Right atrium auricular region (tissue), 2 donors: ENCODE measurements at regions not wholly inside any gene's neighbourhood (a gene's known extent, or its start where the extent isn't known, plus 50 kb on each side); places are given as distances from the start of the nearest gene placed in this dataset.
A peak's percentile ranks its signal among the peaks of the same experiment; 100 is the strongest.

Experiments
- DNase-seq: peaks from one replicate; pipeline ENCODE4 v3.0.0-alpha.2; 2019; ENCODE audit warnings: low spot score
- H3K27ac ChIP-seq, 2 donors: fragments of 200-600 bp; sonication (generic); 1 replicate in 1 of 2; 2 replicates in 1 of 2; pipeline ENCODE4 v1.5.1; 2016 to 2019
- H3K27me3 ChIP-seq, 2 donors: fragments of 200-600 bp; sonication (generic); one replicate each; pipeline versions ENCODE4 v1.5.1 to v1.6.0; 2017 to 2019
- H3K36me3 ChIP-seq: fragments of 200-600 bp; sonication (generic); one replicate; pipeline ENCODE4 v1.5.1; 2016
- H3K4me1 ChIP-seq, 2 donors: fragments of 200-600 bp; sonication (generic); one replicate each; pipeline versions ENCODE4 v1.5.1 to v1.6.0; 2017 to 2019
- H3K4me3 ChIP-seq, 2 donors: fragments of 200-600 bp; sonication (generic); 1 replicate in 1 of 2; 2 replicates in 1 of 2; pipeline ENCODE4 v1.5.1; 2017 to 2019; ENCODE audit warnings: mild to moderate bottlenecking in 1 of 2, moderate library complexity in 1 of 2
- H3K9me3 ChIP-seq, 2 donors: fragments of 200-600 bp; sonication (generic); one replicate each; pipeline ENCODE4 v1.5.1; 2019
- TF ChIP-seq, protein P1 (sequence below), 2 donors: fragments of 200-600 bp; sonication (generic); IDR thresholded peaks; one replicate each; pipeline ENCODE4 v1.5.1; 2019; ENCODE audit warnings: antibody characterized with exemption in 2 of 2

DNA sequence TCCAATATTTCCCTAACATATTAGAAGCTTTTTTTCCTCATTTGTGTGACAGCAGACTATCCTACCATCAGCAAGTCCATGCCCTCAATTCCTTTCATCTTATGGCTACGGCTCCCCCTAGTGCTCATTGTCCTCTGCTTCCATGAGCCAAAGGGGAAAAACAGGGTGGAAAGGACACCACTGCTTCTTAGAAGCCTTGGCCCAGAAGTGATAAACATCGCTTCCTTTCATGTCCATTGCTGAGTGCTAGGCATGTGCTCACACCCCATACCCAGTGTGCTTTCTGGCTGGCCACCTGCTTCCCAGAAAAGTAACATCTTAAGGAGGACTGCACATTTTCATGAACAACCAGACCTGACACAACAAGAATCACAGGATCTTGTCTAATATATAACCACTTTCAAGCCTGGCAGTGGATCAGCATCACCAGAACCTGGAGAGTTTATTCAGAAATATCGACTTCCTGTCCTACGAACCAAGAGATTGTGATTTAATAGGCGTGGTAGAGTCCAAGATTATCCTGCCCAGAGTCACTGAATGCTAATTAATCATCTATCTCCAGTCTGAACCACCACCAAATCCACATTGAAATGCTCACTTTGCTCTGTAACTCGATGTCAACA is 650.5 kb upstream of the SORCS1 start:
- H3K4me3 ChIP-seq, result no peak overlapping the region
- TF ChIP-seq, protein P1, sequence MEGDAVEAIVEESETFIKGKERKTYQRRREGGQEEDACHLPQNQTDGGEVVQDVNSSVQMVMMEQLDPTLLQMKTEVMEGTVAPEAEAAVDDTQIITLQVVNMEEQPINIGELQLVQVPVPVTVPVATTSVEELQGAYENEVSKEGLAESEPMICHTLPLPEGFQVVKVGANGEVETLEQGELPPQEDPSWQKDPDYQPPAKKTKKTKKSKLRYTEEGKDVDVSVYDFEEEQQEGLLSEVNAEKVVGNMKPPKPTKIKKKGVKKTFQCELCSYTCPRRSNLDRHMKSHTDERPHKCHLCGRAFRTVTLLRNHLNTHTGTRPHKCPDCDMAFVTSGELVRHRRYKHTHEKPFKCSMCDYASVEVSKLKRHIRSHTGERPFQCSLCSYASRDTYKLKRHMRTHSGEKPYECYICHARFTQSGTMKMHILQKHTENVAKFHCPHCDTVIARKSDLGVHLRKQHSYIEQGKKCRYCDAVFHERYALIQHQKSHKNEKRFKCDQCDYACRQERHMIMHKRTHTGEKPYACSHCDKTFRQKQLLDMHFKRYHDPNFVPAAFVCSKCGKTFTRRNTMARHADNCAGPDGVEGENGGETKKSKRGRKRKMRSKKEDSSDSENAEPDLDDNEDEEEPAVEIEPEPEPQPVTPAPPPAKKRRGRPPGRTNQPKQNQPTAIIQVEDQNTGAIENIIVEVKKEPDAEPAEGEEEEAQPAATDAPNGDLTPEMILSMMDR (IDR thresholded peaks at IDR 0.05), result peak; percentile 42 to 75
- DNase-seq, result no peak
- H3K27me3 ChIP-seq, result no peaks in the 10 kb centered on the region
- H3K36me3 ChIP-seq, result no peaks in the 10 kb centered on the region
- H3K9me3 ChIP-seq, result no peaks in the 10 kb centered on the region
- H3K4me1 ChIP-seq, result no peaks in the 10 kb centered on the region
- no peak overlapping the region for H3K27ac ChIP-seq

DNA sequence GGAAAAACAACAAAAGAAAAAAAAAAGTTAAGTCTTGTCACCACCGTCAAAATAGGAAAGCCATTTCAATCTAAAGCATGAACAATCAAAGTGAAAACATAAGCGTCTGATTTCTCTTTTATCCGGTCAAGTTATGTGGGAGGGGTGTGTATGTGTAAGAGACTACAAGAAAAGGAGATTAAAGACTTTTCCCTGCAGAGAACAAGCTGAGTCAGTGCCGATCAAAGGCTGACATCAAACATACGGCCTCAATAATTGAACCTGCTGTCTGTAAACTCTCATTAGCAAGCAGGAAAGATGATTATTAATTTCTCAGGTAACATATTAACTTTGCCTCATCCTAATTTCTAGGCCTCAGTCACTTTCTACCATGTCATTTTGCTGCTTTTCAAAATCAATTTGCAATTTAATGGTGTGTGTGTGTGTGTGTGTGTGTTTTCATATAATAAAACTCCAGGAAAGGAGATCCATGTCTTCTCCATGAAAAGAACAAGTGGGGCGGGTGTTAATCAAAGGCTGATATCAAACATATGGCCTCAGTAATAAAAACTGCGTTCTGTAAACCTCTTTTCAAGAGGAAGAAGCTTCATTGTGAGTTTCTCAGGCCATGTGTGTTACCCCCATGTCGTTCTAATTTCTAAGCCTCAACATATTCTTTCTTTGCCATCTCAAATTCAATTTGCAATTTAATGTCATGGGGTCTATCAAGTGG is 649.1 kb upstream of the SORCS1 start:
- DNase-seq, result no peak
- H3K9me3 ChIP-seq, result no peaks in the 10 kb centered on the region
- H3K4me1 ChIP-seq, result no peaks in the 10 kb centered on the region
- TF ChIP-seq, protein P1 (IDR thresholded peaks at IDR 0.05), result no peak
- no peak overlapping the region for H3K4me3 ChIP-seq
- H3K27me3 ChIP-seq, result no peaks in the 10 kb centered on the region
- H3K27ac ChIP-seq, result no peak overlapping the region
- H3K36me3 ChIP-seq, result no peaks in the 10 kb centered on the region

DNA sequence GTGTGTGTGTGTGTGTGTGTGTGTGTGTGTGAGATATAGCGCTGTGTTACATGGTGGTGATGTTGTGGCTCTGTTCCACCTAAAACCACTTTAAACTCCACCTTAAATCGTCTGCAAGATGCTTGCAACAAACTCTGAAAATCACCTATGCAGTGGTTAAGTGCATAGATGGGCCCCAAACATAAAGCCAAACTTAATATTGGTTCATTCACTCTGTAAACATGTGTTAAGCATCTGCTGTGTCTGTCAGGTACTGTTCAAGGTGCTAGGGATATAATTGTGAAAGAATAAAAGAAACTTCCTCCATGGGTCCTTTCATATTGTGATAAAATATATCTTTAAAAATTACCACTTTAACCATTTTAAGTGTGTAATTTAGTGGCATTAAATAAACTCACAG is 645.4 kb upstream of the SORCS1 start:
- H3K27me3 ChIP-seq, result no peaks in the 10 kb centered on the region
- no peaks in the 10 kb centered on the region for H3K9me3 ChIP-seq
- no peak overlapping the region for H3K4me3 ChIP-seq
- no peak overlapping the region for H3K27ac ChIP-seq
- DNase-seq, result no peak
- TF ChIP-seq, protein P1 (IDR thresholded peaks at IDR 0.05), result no peak
- no peaks in the 10 kb centered on the region for H3K4me1 ChIP-seq
- H3K36me3 ChIP-seq, result no peaks in the 10 kb centered on the region

DNA sequence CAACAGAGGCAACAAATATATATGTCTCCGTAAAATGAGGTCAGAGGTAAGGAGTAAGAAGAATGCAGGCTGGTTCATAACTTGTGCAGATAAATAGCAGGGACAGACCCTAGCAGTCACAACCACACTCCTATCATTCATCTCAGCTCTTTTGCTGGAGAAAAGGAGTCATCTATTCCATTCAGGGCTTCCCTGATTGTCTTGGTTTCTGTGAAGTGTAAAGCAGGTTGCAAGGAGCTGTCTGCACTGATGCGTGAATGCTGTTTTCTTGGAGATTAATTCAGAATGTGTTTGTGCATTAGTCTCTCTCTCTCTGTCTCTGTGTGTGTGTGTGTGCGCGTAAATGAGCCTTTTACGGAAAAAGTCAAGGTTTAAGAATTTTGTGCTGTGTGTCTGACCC is 643.3 kb upstream of the SORCS1 start:
- H3K4me1 ChIP-seq, result no peaks in the 10 kb centered on the region
- TF ChIP-seq, protein P1 (IDR thresholded peaks at IDR 0.05), result no peak
- H3K4me3 ChIP-seq, result no peak overlapping the region
- H3K27me3 ChIP-seq, result no peaks in the 10 kb centered on the region
- H3K36me3 ChIP-seq, result no peaks in the 10 kb centered on the region
- no peak for DNase-seq
- H3K9me3 ChIP-seq, result no peaks in the 10 kb centered on the region
- no peak overlapping the region for H3K27ac ChIP-seq

DNA sequence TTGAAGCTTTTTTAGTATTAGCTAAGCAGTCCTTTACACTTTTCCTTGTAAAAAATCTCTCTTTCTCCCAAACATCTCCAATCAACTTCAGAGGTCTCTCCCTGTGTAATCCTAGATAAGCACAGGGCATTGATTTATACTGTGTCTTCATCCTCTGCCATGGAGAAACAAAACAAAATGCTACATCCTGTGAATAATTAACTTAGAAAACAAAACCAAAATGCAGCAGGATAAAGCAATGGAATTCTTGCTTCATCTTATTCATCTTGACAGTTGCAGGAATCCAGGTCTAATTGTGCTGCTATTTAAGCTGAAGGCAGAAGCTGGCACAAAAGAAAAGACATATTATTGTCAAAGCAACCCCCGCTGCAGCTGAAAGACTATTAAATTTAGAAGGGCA is 641.5 kb upstream of the SORCS1 start:
- Histone ChIP-seq H3K36me3 (no peaks in the 10 kb centered on the region), H3K27ac (no peak overlapping the region), H3K27me3 (no peaks in the 10 kb centered on the region), H3K4me3 (no peak overlapping the region), H3K9me3 (no peaks in the 10 kb centered on the region), H3K4me1 (no peaks in the 10 kb centered on the region)
- TF ChIP-seq, protein P1 (IDR thresholded peaks at IDR 0.05), result no peak
- DNase-seq, result no peak
